GM12874 (cell line): ENCODE measurements at regions not wholly inside any gene's neighbourhood (a gene's known extent, or its start where the extent isn't known, plus 50 kb on each side); places are given as distances from the start of the nearest gene placed in this dataset.

Experiments used
- TF ChIP-seq, protein P1 (sequence below): IDR thresholded peaks from 2 replicates; pipeline ENCODE4 v1.5.1; 2011; ENCODE audit warnings: low read depth, mild to moderate bottlenecking, control low read depth, low read length, moderate library complexity; ENCODE audit not compliant: insufficient read depth

DNA sequence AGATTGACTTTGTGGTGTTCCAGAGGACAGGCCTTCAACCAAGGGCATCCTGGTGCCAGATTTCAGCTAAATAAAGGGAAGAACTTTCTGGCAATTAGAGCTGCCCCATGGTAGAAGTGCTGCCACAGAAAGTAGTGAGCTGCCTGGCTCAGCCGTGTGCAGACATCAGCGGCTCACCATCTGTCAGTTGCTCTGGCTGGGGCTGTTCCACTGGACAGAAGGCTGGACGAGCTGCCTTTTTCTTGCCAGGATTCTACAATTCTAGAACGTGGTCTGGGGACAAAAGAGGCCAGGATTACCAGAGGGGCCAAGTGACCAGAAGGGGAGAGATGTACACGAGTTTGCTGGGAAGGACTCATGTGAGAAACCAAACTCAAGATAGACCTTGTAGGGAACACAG lies 107.0 kb upstream of the RPL38 start:
- TF ChIP-seq, protein P1, sequence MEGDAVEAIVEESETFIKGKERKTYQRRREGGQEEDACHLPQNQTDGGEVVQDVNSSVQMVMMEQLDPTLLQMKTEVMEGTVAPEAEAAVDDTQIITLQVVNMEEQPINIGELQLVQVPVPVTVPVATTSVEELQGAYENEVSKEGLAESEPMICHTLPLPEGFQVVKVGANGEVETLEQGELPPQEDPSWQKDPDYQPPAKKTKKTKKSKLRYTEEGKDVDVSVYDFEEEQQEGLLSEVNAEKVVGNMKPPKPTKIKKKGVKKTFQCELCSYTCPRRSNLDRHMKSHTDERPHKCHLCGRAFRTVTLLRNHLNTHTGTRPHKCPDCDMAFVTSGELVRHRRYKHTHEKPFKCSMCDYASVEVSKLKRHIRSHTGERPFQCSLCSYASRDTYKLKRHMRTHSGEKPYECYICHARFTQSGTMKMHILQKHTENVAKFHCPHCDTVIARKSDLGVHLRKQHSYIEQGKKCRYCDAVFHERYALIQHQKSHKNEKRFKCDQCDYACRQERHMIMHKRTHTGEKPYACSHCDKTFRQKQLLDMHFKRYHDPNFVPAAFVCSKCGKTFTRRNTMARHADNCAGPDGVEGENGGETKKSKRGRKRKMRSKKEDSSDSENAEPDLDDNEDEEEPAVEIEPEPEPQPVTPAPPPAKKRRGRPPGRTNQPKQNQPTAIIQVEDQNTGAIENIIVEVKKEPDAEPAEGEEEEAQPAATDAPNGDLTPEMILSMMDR: no peak

DNA sequence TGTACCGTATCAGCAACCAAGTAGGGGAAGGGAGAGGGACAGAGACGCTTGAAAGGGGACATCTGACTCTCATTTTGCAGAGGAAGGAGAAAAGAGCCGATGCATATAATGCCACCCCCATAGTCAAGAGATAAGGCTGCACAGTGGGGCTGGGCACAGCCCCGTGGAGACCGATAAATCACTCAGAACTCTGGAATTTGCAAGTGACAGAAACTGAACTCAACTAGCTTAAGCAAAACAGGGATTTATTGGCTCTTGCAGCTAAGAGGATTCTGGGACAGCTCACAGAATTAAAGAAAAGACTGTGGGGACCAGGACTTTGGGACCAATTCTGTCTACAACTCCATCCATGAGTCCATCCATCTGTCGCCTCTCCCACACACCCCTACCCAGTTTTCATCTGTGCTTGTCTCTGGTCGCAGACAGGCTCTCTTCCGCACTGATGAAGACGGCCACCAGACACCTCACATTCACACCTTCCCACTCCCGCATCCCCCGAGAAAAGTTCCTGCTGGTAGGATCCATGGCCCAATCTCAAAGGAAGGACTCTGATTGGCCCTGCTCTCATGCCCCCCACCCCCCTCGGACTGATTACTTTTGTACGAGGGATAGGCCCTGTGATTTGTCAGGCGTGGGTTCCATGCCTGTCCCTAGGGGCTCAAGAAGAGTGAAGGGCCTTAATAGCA lies 105.9 kb upstream of the RPL38 start:
- TF ChIP-seq, protein P1: no peak

DNA sequence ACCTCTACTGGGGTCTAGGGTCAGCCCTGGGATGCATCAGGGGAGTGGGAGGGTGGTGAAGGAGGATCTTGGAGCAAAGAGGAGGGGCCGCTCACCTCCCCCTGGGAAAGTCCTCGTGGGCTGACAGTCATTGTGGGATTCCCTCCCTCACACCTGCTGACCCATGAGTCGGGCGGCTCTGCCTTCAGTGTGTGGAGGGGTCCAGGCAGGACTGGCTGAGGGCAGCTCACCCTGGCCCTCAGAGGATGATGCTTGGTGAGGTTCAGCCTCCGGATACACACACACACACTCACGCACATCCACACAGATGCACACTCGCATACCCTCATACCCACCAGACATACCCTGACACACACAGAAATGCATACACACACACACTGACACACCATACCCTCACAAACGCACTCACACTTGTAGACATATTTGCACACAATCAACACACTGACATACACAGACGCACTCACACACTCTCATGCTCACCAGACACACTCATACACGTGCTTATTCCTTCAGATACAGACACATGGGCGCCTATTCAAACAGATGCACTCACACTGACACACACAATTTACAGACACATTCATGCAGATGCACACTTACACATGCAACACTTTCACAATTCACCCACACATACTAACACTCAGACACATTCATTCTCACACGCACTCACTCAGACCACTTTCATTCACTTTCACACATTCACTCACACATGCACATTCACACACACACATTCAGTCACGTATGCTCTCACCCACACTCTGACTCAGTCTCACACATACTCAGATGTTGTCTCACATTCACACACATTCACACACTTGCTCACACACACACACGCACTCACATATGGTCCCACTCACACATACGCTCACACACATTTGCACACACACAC lies 105.1 kb upstream of the RPL38 start:
- TF ChIP-seq, protein P1: no peak

DNA sequence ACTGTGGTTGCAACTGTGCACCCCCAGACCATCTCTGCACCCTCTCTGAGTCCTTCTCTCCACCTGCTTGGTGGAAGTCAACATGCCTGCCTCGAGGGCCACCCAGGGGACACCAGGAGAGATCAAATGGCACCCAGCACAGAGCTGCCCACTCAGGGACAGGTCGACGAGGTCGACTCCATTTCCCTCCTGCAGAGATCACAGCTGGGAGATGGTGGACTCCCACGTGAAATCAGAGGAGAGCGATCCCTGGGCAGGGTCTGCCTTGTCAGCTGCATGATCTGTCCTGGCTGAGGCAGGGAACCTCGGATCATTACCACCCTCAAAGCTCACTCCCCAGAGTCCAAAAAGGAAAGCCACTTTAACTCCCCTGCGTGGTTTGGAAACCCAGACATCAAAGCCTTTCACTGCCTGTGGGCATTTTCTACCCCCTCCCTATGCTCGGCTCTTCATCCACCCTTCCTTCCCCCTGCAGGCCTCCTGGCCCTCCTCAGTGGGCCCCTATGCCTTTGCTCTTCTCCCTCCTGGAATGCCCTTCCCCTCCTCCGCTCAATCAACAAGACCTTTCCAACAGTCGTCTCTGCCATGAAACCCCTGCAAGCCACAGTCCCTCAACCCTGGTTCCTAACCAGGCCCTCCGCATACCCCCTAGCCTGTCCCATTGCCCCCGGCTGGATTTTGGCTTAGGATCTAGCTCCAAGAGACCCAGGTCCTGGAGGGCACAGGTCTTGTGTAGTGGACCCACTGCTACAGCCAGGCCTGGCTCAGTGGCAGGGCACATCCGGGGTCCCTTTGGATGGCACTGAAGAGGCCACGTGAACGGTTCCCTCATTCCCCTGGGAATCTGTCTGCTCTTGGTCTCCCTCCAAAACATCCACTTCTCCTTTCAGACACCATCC lies 103.8 kb upstream of the RPL38 start:
- TF ChIP-seq, protein P1: no peak

DNA sequence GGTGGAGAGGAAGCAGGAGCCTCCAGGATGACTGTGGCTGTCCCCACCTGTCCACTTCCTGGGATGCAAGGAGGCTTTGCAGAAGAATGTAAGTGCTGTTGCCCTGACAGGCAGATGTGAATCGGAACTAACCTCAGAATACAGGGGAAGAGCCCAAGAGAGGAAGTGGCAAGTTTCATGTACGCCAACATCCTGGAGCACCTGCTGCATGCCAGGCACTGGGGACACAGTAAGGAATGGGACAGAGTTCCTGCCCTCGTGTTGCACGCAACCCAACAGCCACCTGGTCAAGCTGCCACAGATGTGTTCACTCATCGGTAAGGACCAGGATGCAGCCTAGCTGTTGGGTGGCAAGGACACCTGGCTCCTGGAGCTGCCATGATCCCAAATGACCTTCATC lies 98.6 kb upstream of the RPL38 start:
- TF ChIP-seq, protein P1: no peak

DNA sequence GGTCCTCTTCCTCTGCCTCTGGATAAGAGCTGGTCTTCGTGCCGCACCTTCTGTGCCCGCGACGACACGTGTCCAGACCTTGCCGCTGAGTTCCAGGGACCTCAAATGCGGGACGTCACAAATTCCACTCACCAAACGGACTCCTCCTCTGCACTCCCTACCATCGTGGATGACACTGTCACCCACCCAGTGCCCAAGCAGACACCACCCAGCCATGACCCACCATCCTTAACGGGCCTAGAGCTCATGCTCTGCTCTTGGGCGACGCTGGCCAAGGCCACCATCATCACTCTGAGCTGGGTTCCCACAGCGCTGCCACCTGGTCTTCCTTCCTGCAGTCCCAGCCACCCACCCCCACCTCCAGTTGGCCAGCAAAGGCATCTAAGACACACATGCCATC lies 96.4 kb upstream of the RPL38 start:
- TF ChIP-seq, protein P1: no peak

DNA sequence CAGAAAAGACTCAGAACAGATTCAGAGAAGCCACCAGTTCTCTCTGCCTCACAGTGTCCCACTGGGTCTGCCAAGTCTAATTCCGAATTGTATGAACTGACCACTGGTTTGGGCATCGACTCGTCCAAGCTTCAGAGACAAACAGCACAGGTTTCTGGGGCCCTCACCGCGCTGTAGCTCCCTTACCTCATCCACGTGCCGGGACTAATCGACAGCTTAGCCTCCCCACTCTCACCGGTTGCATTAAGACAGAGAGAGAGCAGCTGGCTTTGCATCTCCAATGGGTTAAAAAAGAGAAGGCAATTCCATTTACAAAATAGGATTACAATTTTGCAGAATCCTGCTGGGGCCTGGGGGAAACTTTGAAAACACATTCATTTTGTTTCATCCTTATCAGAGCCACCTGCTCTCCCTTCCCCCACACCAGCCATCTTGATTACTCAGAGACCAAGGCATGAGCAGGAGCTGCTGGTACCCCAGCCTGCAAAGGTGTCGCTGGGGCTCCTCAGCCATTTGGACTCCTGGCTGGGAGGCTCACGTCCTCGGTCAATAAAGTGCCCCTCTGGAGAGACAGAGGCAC lies 95.3 kb upstream of the RPL38 start:
- TF ChIP-seq, protein P1: no peak
